Renal cortical epithelial cell (primary cell): ENCODE measurements at regions not wholly inside any gene's neighbourhood (a gene's known extent, or its start where the extent isn't known, plus 50 kb on each side); places are given as distances from the start of the nearest gene placed in this dataset.

ENCODE experiments used
- DNase-seq: peaks from one replicate; pipeline ENCODE4 v3.0.0-alpha.2; 2011; ENCODE audit warnings: low read depth

GRCh38 chr19:27672309-27673047 is 1540.5 kb downstream of the UQCRFS1 start:
- no peak for DNase-seq

- DNase-seq: no peak
Measured at GRCh38 chr19:27671876-27672275, 1541.1 kb downstream of the UQCRFS1 start.

- DNase-seq: no peak
Measured at GRCh38 chr19:27660428-27660827, 1552.5 kb downstream of the UQCRFS1 start.

GRCh38 chr19:27657271-27658051 is 1555.5 kb downstream of the UQCRFS1 start:
- DNase-seq: no peak

- DNase-seq: no peak
Measured at GRCh38 chr19:27654266-27654990, 1558.5 kb downstream of the UQCRFS1 start.

GRCh38 chr19:27652796-27653195 is 1560.2 kb downstream of the UQCRFS1 start:
- DNase-seq: no peak

GRCh38 chr19:27652281-27652680 is 1560.7 kb downstream of the UQCRFS1 start:
- DNase-seq: no peak

GRCh38 chr19:27647423-27647822 is 1565.5 kb downstream of the UQCRFS1 start:
- no peak for DNase-seq

- DNase-seq: no peak
Measured at GRCh38 chr19:27635401-27635800, 1577.5 kb downstream of the UQCRFS1 start.

GRCh38 chr19:27618006-27618405 is 1594.9 kb downstream of the UQCRFS1 start:
- DNase-seq: no peak

- no peak for DNase-seq
Measured at GRCh38 chr19:27580906-27581305, 1632.0 kb downstream of the UQCRFS1 start.
